ENCODE measurements at regions not wholly inside any gene's neighbourhood (a gene's known extent, or its start where the extent isn't known, plus 50 kb on each side); places are given as distances from the start of the nearest gene placed in this dataset.

DNA sequence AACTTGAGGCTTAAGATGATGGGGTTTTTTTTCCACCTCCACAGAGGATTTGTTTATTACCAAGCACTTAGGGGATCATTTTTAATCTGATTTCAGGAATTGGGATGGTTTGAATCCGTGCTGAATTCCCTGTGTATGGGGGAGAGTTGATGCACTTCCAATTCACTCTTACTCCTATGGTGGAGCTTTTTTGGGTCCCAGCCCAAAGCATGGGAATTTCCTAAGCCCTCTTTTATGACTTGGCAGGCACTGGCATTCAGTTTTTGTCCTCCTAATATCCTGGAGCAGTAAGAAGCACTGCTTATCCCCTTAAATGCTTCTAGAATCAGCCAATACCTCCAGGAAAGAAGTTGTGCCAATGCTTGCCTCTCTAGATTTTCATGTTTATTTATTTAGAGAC, 78.7 kb downstream of the HYCC1 start:
- Mint-ChIP-seq H3K9me3 (no peaks in the 10 kb centered on the region), H3K4me1 (ENCODE audit: low read depth) (no peaks in the 10 kb centered on the region), H3K4me3 (no peak overlapping the region), H3K27ac (no peak overlapping the region), H3K27me3 (ENCODE audit: low read depth) (peaks cover 12% of the 10 kb centered on the region), H3K36me3 (ENCODE audit: insufficient read depth in 2 of 2) (no peaks in the 10 kb centered on the region)
- ATAC-seq (replicated peaks in 1 of 2) (no peak), DNase-seq (no peak)

GRCh38 chr7:22934473-22935065, 79.4 kb downstream of the HYCC1 start:
- H3K4me3 Mint-ChIP-seq: no peak overlapping the region
- H3K27me3 Mint-ChIP-seq (ENCODE audit: low read depth): peaks cover 12% of the 10 kb centered on the region
- no peaks in the 10 kb centered on the region for H3K4me1 Mint-ChIP-seq (ENCODE audit: low read depth)
- ATAC-seq (replicated peaks in 1 of 2) (no peak), DNase-seq (no peak)
- no peak overlapping the region for H3K27ac Mint-ChIP-seq
- no peaks in the 10 kb centered on the region for H3K36me3 Mint-ChIP-seq (ENCODE audit: insufficient read depth in 2 of 2)
- H3K9me3 Mint-ChIP-seq: no peaks in the 10 kb centered on the region

DNA sequence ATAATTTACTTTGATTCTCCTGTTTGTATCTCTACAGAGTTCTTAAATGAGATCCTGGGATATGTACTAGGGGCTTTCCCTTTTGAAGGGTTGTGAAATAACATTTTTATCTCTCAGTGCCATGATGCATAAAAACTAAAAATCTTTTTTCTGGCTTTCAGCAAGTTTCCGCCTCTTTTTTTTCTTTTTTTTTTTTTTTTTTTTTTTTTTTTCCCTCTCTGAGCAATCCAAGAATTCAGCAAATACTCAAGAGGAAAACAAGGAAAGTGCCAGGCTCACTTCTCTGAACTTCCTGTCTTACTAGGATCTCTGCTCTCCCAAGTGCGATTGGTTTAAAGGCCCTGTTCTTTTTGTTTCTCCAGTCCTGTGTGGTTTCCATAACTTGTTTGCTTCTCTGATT, 79.9 kb downstream of the HYCC1 start:
- no peak overlapping the region for H3K27ac Mint-ChIP-seq
- no peaks in the 10 kb centered on the region for H3K4me1 Mint-ChIP-seq (ENCODE audit: low read depth)
- peaks cover 12% of the 10 kb centered on the region for H3K27me3 Mint-ChIP-seq (ENCODE audit: low read depth)
- H3K9me3 Mint-ChIP-seq: no peaks in the 10 kb centered on the region
- H3K36me3 Mint-ChIP-seq (ENCODE audit: insufficient read depth in 2 of 2): no peaks in the 10 kb centered on the region
- H3K4me3 Mint-ChIP-seq: no peak overlapping the region
- DNase-seq (no peak), ATAC-seq (replicated peaks in 1 of 2) (no peak)

GRCh38 chr7:22932896-22933295, 81.0 kb downstream of the HYCC1 start:
- no peak overlapping the region for H3K4me3 Mint-ChIP-seq
- H3K27ac Mint-ChIP-seq: no peak overlapping the region
- no peak for ATAC-seq (replicated peaks in 1 of 2)
- H3K9me3 Mint-ChIP-seq: no peaks in the 10 kb centered on the region
- no peaks in the 10 kb centered on the region for H3K4me1 Mint-ChIP-seq (ENCODE audit: low read depth)
- no peaks in the 10 kb centered on the region for H3K36me3 Mint-ChIP-seq (ENCODE audit: insufficient read depth in 2 of 2)
- DNase-seq: no peak
- H3K27me3 Mint-ChIP-seq (ENCODE audit: low read depth): peaks cover 12% of the 10 kb centered on the region

GRCh38 chr7:22931011-22931410, 82.9 kb downstream of the HYCC1 start:
- Mint-ChIP-seq H3K36me3 (ENCODE audit: insufficient read depth in 2 of 2) (no peaks in the 10 kb centered on the region), H3K4me3 (no peak overlapping the region), H3K9me3 (no peaks in the 10 kb centered on the region), H3K4me1 (ENCODE audit: low read depth) (no peaks in the 10 kb centered on the region), H3K27me3 (ENCODE audit: low read depth) (peaks cover 12% of the 10 kb centered on the region), H3K27ac (no peak overlapping the region)
- no peak for ATAC-seq (replicated peaks in 1 of 2)
- DNase-seq: no peak

GRCh38 chr7:22922307-22922706, 91.6 kb downstream of the HYCC1 start:
- Mint-ChIP-seq H3K4me1 (ENCODE audit: low read depth) (no peaks in the 10 kb centered on the region), H3K36me3 (ENCODE audit: insufficient read depth in 2 of 2) (peaks cover 5 to 15% of the 10 kb centered on the region in 2 donors), H3K9me3 (peaks cover 2 to 5% of the 10 kb centered on the region in 2 donors), H3K27ac (no peak overlapping the region), H3K27me3 (ENCODE audit: low read depth) (no peaks in the 10 kb centered on the region), H3K4me3 (no peak overlapping the region)
- no peak for ATAC-seq (replicated peaks in 1 of 2)
- no peak for DNase-seq

DNA sequence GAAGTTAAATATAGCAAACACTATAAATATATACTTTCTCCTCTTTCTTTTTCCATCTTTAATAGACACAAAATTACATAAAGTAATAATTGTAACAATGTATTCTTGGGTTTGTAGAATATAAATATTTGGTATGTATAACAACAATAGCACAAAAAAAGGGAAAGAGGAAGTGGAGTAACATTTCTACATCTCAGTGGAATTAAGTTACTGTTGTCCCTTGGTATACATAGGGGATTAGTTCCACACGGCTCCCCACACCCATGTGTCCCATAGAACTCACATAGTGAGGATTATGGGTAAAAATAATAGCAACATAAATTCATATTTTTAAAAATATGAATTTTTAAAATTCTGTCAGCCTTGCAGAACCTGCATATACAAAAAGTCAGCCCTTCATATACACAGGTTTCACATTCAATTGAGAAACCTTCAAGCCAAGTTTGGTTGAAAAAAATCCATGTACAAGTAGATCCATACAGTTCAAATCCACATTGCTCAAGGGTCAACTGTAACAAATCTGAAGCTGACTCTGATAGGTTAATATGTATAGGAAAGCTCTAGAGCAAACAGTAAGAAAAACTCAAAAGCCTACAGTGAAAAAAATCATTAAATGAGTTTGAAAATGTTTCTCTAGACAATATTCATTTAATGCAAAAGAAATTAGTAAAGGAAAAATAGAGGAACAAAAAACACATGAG, 92.4 kb downstream of the HYCC1 start:
- no peaks in the 10 kb centered on the region for H3K4me1 Mint-ChIP-seq (ENCODE audit: low read depth)

DNA sequence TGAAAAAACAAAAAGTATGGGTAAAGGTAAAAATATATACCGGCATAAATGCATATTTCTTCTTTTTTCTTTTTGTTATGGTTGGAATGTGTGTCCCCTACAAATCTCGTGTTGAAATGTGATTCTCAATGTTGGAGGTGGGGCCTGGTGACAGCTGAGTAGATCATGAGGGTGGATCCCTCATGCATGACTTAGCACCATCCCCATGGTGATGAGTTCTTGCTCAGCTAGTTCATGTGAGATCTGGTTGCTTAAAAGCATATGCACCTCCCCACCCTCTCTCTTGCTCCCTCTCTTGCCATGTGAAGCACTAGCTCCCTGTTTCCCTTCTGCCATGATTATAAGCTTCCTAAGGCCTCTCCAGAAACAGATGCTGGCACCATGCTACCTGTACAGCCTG, 93.3 kb downstream of the HYCC1 start:
- DNase-seq (no peak), ATAC-seq (replicated peaks in 1 of 2) (no peak)
- Mint-ChIP-seq H3K27me3 (ENCODE audit: low read depth) (no peaks in the 10 kb centered on the region), H3K36me3 (ENCODE audit: insufficient read depth in 2 of 2) (peaks cover 5 to 15% of the 10 kb centered on the region in 2 donors), H3K4me3 (no peak overlapping the region), H3K4me1 (ENCODE audit: low read depth) (no peaks in the 10 kb centered on the region), H3K27ac (no peak overlapping the region), H3K9me3 (peaks cover 2 to 5% of the 10 kb centered on the region in 2 donors)

More for the DNA sequence above, 92.4 kb downstream of the HYCC1 start:
- H3K4me3 Mint-ChIP-seq: no peak overlapping the region
- H3K27me3 Mint-ChIP-seq (ENCODE audit: low read depth): no peaks in the 10 kb centered on the region
- peaks cover 2 to 5% of the 10 kb centered on the region in 2 donors for H3K9me3 Mint-ChIP-seq
- no peak overlapping the region for H3K27ac Mint-ChIP-seq
- H3K36me3 Mint-ChIP-seq (ENCODE audit: insufficient read depth in 2 of 2): peaks cover 5 to 15% of the 10 kb centered on the region in 2 donors
- ATAC-seq (replicated peaks in 1 of 2): no peak
- DNase-seq: no peak

DNA sequence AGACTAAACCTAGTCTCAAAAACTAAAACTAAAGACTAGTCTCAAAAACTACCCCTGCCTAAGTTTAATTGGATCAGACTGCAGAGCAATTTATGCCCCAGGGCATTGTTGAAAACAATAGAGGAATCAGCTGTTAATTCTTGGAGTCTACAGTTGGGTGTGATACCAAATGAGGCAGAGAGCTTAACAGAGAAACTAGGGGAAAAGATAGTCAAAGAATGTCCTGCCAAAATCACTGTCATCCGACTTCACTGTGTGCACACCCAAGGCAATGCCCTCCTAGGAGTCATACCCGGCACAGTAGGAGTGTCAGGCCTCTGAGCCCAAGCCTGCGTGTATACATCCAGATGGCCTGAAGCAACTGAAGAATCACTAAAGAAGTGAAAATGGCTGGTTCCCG, 90.5 kb upstream of the TOMM7 start:
- no peak for ATAC-seq (replicated peaks in 1 of 2)
- peaks cover 3 to 6% of the 10 kb centered on the region in 2 donors for H3K36me3 Mint-ChIP-seq (ENCODE audit: insufficient read depth in 2 of 2)

DNA sequence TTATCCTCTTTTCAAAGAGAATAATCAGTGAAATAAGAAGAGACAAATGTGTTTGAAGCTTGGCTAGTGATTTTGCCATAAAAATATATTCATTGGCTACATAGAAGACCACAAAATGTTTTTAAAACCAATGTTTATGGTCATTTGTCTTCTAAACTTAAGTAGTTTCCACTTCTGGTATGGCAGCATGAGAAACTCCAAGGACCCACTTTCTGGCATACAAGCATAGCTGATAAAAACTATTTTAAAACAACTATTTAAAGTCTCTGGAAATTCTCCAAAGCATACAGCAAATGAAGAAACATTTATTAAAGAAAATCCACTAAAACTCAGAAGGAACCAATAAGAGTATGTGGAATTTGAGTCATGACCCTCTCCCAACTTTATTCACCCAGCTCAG, 89.2 kb upstream of the TOMM7 start:
- no peaks in the 10 kb centered on the region for H3K4me1 Mint-ChIP-seq (ENCODE audit: low read depth)
- H3K27ac Mint-ChIP-seq: no peak overlapping the region
- no peak for ATAC-seq (replicated peaks in 1 of 2)
- peaks cover 2 to 7% of the 10 kb centered on the region in 2 donors for H3K9me3 Mint-ChIP-seq
- H3K27me3 Mint-ChIP-seq (ENCODE audit: low read depth): no peaks in the 10 kb centered on the region
- no peak for DNase-seq
- H3K36me3 Mint-ChIP-seq (ENCODE audit: insufficient read depth in 2 of 2): peaks cover 3 to 6% of the 10 kb centered on the region in 2 donors
- no peak overlapping the region for H3K4me3 Mint-ChIP-seq

More for the DNA sequence above, 90.5 kb upstream of the TOMM7 start:
- Mint-ChIP-seq H3K27ac (no peak overlapping the region), H3K4me1 (ENCODE audit: low read depth) (no peaks in the 10 kb centered on the region), H3K9me3 (peaks cover 2 to 7% of the 10 kb centered on the region in 2 donors), H3K4me3 (no peak overlapping the region), H3K27me3 (ENCODE audit: low read depth) (no peaks in the 10 kb centered on the region)
- DNase-seq: no peak

DNA sequence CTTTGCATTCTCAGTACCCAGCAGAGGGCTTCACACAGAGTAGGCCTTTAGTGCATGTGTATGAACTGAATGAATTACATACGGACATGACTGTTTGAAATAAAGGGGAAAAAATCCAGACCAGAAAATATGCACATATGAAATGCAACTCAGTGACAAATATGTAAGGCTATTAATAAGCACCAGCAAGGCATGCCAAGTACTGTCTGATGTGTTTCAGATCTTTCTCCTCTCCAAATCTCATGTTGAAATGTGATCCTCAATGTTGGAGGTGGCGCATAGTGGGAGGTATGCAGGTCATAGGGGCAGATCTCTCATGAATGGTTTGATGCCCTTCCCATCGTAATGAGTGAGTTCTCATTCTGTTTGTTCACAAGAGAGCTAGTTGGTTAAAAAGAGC, 87.3 kb upstream of the TOMM7 start:
- Mint-ChIP-seq H3K4me1 (ENCODE audit: low read depth) (no peaks in the 10 kb centered on the region), H3K9me3 (peaks cover 2 to 5% of the 10 kb centered on the region in 2 donors), H3K36me3 (ENCODE audit: insufficient read depth in 2 of 2) (peaks cover 1 to 6% of the 10 kb centered on the region in 2 donors), H3K27me3 (ENCODE audit: low read depth) (no peaks in the 10 kb centered on the region), H3K4me3 (no peak overlapping the region), H3K27ac (no peak overlapping the region)
- DNase-seq (no peak), ATAC-seq (replicated peaks in 1 of 2) (no peak)

- H3K4me3 Mint-ChIP-seq: no peak overlapping the region
- H3K27ac Mint-ChIP-seq: no peak overlapping the region
- H3K36me3 Mint-ChIP-seq (ENCODE audit: insufficient read depth in 2 of 2): no peaks in the 10 kb centered on the region
- DNase-seq (no peak), ATAC-seq (replicated peaks in 1 of 2) (no peak)
- H3K9me3 Mint-ChIP-seq: no peaks in the 10 kb centered on the region
- H3K27me3 Mint-ChIP-seq (ENCODE audit: low read depth): no peaks in the 10 kb centered on the region
- no peaks in the 10 kb centered on the region for H3K4me1 Mint-ChIP-seq (ENCODE audit: low read depth)
Observed at GRCh38 chr7:22907805-22908204, 85.2 kb upstream of the TOMM7 start.

DNA sequence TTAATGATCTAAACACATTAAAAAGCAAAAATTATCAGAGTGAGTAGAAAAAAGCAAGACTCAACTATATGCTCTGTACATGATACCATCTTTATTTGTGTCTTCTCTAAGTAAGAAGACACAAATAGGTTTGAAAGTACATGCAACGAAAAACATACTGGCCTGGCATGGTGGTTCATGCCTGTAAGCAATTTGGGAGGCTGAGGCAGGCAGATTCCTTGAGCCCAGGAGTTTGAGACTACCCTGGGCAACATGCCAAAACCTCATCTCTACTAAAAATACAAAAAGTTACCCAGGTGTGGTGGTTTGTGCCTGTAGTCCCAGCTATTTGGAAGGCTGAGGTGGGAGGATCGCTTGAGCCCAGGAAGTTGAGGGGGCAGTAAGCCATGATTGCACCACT, 78.1 kb upstream of the TOMM7 start:
- H3K4me3 Mint-ChIP-seq: no peak overlapping the region

DNA sequence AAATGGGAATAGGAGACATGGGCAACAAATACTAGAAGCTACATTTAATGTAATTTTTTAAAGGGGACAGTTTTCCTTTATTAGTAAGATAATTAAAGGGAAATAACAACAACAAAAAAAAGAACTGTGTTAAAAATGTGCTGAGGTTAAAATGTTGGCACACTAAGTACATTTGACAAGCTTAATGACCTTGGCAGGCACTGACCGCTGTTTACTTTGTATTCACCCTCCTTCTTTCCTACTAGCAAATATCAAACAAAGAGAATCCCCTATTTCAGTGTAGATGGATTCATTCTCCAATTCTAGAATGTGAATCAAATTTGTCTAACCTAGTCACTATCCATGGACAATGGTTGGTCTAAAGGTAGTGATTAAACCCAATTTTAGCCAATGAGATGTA, 77.5 kb upstream of the TOMM7 start:
- Mint-ChIP-seq H3K4me1 (ENCODE audit: low read depth) (peaks cover 8% of the 10 kb centered on the region), H3K27ac (no peak overlapping the region), H3K36me3 (ENCODE audit: insufficient read depth in 2 of 2) (no peaks in the 10 kb centered on the region), H3K4me3 (no peak overlapping the region), H3K27me3 (ENCODE audit: low read depth) (peaks cover 17% of the 10 kb centered on the region), H3K9me3 (peaks cover 0 to 3% of the 10 kb centered on the region in 2 donors)
- DNase-seq: no peak
- no peak for ATAC-seq (replicated peaks in 1 of 2)

More for the DNA sequence above, 78.1 kb upstream of the TOMM7 start:
- H3K27ac Mint-ChIP-seq: no peak overlapping the region
- H3K36me3 Mint-ChIP-seq (ENCODE audit: insufficient read depth in 2 of 2): no peaks in the 10 kb centered on the region
- ATAC-seq (replicated peaks in 1 of 2) (no peak), DNase-seq (no peak)
- no peaks in the 10 kb centered on the region for H3K9me3 Mint-ChIP-seq
- peaks cover 10% of the 10 kb centered on the region for H3K27me3 Mint-ChIP-seq (ENCODE audit: low read depth)
- peaks cover 8% of the 10 kb centered on the region for H3K4me1 Mint-ChIP-seq (ENCODE audit: low read depth)
